HEK293 (cell line): ENCODE measurements at regions not wholly inside any gene's neighbourhood (a gene's known extent, or its start where the extent isn't known, plus 50 kb on each side); places are given as distances from the start of the nearest gene placed in this dataset.

Experiments
- CTCF ChIA-PET: fragments of 350-600 bp; formaldehyde crosslinking; extraction: SDS; loops from one replicate; lab custom pipeline; 2021; ENCODE audit warnings: antibody characterized with exemption; lab: Yijun Ruan, JAX
- POLR2A ChIA-PET: fragments of 300-600 bp; formaldehyde crosslinking; extraction: SDS; loops from one replicate; lab custom pipeline; 2020; ENCODE audit warnings: antibody characterized with exemption, inconsistent platforms; lab: Yijun Ruan, JAX
- H3K27ac ChIP-seq: fragments of 200-500 bp; sonication (Bioruptor generic); 2 replicates; pipeline ENCODE4 v1.5.1; 2014; ENCODE audit warnings: low read depth, low read length, control low read depth, inconsistent platforms; ENCODE audit errors: extremely low read depth
- H3K36me3 ChIP-seq, 2 experiments: fragments of 200-500 bp in 1 of 2; sonication (Bioruptor generic) in 1 of 2; 1 replicate in 1 of 2; 2 replicates in 1 of 2; pipeline ENCODE4 v1.5.1; 2014 to 2017; ENCODE audit warnings: inconsistent platforms in 2 of 2, low read length in 2 of 2; ENCODE audit not compliant: control insufficient read depth in 2 of 2, insufficient read depth in 1 of 2
- H3K4me1 ChIP-seq: fragments of 200-500 bp; sonication (Bioruptor generic); 2 replicates; pipeline ENCODE4 v1.5.1; 2014; ENCODE audit warnings: mild to moderate bottlenecking, low read length, inconsistent platforms; ENCODE audit not compliant: control insufficient read depth, insufficient read depth
- H3K4me3 ChIP-seq: 2 replicates; pipeline ENCODE4 v1.5.1; 2011; ENCODE audit warnings: low read depth, mild to moderate bottlenecking, control low read depth, low read length, moderate library complexity
- H3K9me3 ChIP-seq: fragments of 200-500 bp; sonication (Bioruptor generic); 2 replicates; pipeline ENCODE4 v1.5.1; 2014; ENCODE audit warnings: low read depth, low read length, inconsistent platforms; ENCODE audit not compliant: control insufficient read depth, insufficient read depth
- FEZF1 ChIP-seq: fragments of 450-650 bp; formaldehyde crosslinking; IDR thresholded peaks from 2 replicates; pipeline ENCODE4 v1.5.1; 2016; ENCODE audit warnings: missing biosample characterization, missing genetic modification characterization
- HOXC10 ChIP-seq: sonication (generic); formaldehyde crosslinking; IDR thresholded peaks from 2 replicates; pipeline ENCODE4 v1.8.1; 2023; ENCODE audit warnings: mild to moderate bottlenecking, missing genetic modification reagents
- INSM2 ChIP-seq: fragments of 450-650 bp; formaldehyde crosslinking; IDR thresholded peaks from 2 replicates; pipeline ENCODE4 v1.5.1; 2016; ENCODE audit warnings: missing biosample characterization, missing genetic modification characterization
- RBAK ChIP-seq: fragments of 450-650 bp; formaldehyde crosslinking; IDR thresholded peaks from 2 replicates; pipeline ENCODE4 v1.5.1; 2016; ENCODE audit warnings: missing biosample characterization, missing genetic modification characterization
- REPIN1 ChIP-seq: fragments of 450-650 bp; formaldehyde crosslinking; IDR thresholded peaks from 2 replicates; pipeline ENCODE4 v1.5.1; 2017; ENCODE audit warnings: missing biosample characterization, missing genetic modification characterization, low read depth
- SALL2 ChIP-seq: fragments of 450-650 bp; formaldehyde crosslinking; IDR thresholded peaks from 2 replicates; pipeline ENCODE4 v1.5.0; 2017; ENCODE audit warnings: missing biosample characterization, mild to moderate bottlenecking, missing genetic modification characterization, borderline replicate concordance
- SP2 ChIP-seq: fragments of 450-650 bp; formaldehyde crosslinking; IDR thresholded peaks from 2 replicates; pipeline ENCODE4 v1.5.1; 2016; ENCODE audit warnings: missing biosample characterization, missing genetic modification characterization
- SP7 ChIP-seq: fragments of 450-650 bp; formaldehyde crosslinking; IDR thresholded peaks from 2 replicates; pipeline ENCODE4 v1.5.1; 2016; ENCODE audit warnings: missing biosample characterization, missing genetic modification characterization
- ZFHX2 ChIP-seq: fragments of 450-650 bp; formaldehyde crosslinking; conservative IDR thresholded peaks from 2 replicates; pipeline ENCODE4 v1.5.1; 2016; ENCODE audit warnings: missing biosample characterization, missing genetic modification characterization
- ZNF138 ChIP-seq: fragments of 450-650 bp; formaldehyde crosslinking; IDR thresholded peaks from 2 replicates; pipeline ENCODE4 v1.5.1; 2016; ENCODE audit warnings: missing biosample characterization, missing genetic modification characterization, borderline replicate concordance
- ZNF350 ChIP-seq: fragments of 450-650 bp; formaldehyde crosslinking; IDR thresholded peaks from 2 replicates; pipeline ENCODE4 v1.5.0; 2017; ENCODE audit warnings: missing biosample characterization, mild to moderate bottlenecking, missing genetic modification characterization
- ZNF391 ChIP-seq: fragments of 450-650 bp; formaldehyde crosslinking; IDR thresholded peaks from 2 replicates; pipeline ENCODE4 v1.5.1; 2016; ENCODE audit warnings: low read depth, missing biosample characterization, missing genetic modification characterization, borderline replicate concordance
- ZNF426 ChIP-seq: fragments of 450-650 bp; formaldehyde crosslinking; IDR thresholded peaks from 2 replicates; pipeline ENCODE4 v1.5.1; 2017; ENCODE audit warnings: missing biosample characterization, missing genetic modification characterization, mild to moderate bottlenecking, inconsistent platforms, moderate library complexity
- ZNF664 ChIP-seq: fragments of 450-650 bp; formaldehyde crosslinking; IDR thresholded peaks from 2 replicates; pipeline ENCODE4 v1.5.1; 2016; ENCODE audit warnings: missing biosample characterization, missing genetic modification characterization
- ZNF837 ChIP-seq: fragments of 450-650 bp; formaldehyde crosslinking; IDR thresholded peaks from 2 replicates; pipeline ENCODE4 v1.5.1; 2016; ENCODE audit warnings: missing biosample characterization, missing genetic modification characterization
- ZSCAN16 ChIP-seq: fragments of 450-650 bp; formaldehyde crosslinking; IDR thresholded peaks from 2 replicates; pipeline ENCODE4 v1.5.1; 2016; ENCODE audit warnings: missing biosample characterization, missing genetic modification characterization
- ZSCAN18 ChIP-seq: fragments of 450-650 bp; formaldehyde crosslinking; IDR thresholded peaks from 2 replicates; pipeline ENCODE4 v1.5.1; 2016; ENCODE audit warnings: missing biosample characterization, missing genetic modification characterization
- TF ChIP-seq, protein P1 (sequence below): fragments of 450-650 bp; formaldehyde crosslinking; IDR thresholded peaks from 2 replicates; pipeline ENCODE4 v1.5.1; 2016; ENCODE audit warnings: missing biosample characterization, missing genetic modification characterization
- TF ChIP-seq, protein P2 (sequence below): fragments of 450-650 bp; formaldehyde crosslinking; IDR thresholded peaks from 2 replicates; pipeline ENCODE4 v1.5.1; 2016; ENCODE audit warnings: missing biosample characterization, missing genetic modification characterization
- TF ChIP-seq, protein P3 (sequence below): fragments of 450-650 bp; formaldehyde crosslinking; IDR thresholded peaks from 2 replicates; pipeline ENCODE4 v1.5.1; 2016; ENCODE audit warnings: missing biosample characterization, missing genetic modification characterization
- TF ChIP-seq, protein P4 (sequence below): fragments of 450-650 bp; formaldehyde crosslinking; IDR thresholded peaks from 2 replicates; pipeline ENCODE4 v1.5.1; 2016; ENCODE audit warnings: missing biosample characterization, missing genetic modification characterization

GRCh38 chr12:65605019-65605418 is 219.3 kb upstream of the HMGA2 start:
- no peak overlapping the region for H3K27ac ChIP-seq
- H3K4me3 ChIP-seq, result no peak overlapping the region
- TF ChIP-seq SP2 (tag by site-specific recombination) (no peak), ZNF837 (no peak), ZFHX2 (no peak), ZNF664 (tag by site-specific recombination) (no peak), ZSCAN16 (tag by site-specific recombination) (no peak), INSM2 (tag by site-specific recombination) (no peak), SP7 (tag by site-specific recombination) (no peak), RBAK (tag by site-specific recombination) (no peak), ZNF350 (no peak), ZSCAN18 (tag by site-specific recombination) (no peak)
- TF ChIP-seq, protein P1, sequence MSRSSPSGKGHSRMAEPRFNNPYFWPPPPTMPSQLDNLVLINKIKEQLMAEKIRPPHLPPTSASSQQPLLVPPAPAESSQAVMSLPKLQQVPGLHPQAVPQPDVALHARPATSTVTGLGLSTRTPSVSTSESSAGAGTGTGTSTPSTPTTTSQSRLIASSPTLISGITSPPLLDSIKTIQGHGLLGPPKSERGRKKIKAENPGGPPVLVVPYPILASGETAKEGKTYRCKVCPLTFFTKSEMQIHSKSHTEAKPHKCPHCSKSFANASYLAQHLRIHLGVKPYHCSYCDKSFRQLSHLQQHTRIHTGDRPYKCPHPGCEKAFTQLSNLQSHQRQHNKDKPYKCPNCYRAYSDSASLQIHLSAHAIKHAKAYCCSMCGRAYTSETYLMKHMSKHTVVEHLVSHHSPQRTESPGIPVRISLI, result no peak
- H3K9me3 ChIP-seq, result no peaks in the 10 kb centered on the region; the same call in 1 of the 2 replicates
- no peaks in the 10 kb centered on the region for H3K36me3 ChIP-seq
- H3K4me1 ChIP-seq, result peaks cover 20% of the 10 kb centered on the region
- ChIA-PET CTCF (interaction anchor here (0.6 to 0.9 kb wide), 2 partner anchors 10 to 144 kb away, joined by 3 to 4 read pairs; no protein-coding TSS in a partner anchor), POLR2A (no interaction called here)

DNA sequence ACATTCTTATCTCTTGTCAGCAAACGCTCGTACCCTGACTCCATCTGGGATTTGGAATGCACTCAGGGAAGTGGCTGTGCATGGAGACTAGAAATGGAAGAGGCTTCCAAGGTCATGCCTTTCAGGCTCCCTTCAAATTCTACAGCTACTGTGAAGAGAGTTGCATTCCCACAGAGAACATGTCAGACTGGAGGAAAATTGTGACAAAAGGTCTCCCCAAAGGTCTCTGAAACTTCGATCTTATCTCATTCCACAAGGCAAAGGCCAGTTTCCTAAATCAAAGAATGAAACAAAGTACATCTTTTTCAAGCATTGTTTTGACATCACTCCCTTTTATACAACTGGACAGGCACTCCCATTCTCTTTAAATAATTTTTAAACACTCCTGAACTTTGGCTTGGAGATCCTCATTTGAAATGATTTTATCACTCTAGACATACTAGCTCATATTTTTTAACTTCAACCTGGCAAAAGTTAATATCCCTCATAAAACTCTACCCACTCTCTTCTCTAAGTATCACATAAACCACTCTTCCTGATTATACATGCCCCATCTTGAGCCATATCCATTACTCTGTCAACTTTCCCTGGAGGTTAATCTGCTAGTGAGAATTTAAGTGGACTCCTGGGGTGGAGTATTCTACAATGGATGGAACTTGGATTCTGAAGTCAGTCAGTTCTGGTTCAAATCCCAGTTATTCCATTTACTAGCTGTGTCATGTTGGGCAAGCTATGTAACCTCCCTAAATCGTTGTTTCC is 218.1 kb upstream of the HMGA2 start:
- POLR2A ChIA-PET, result no interaction called here
- H3K4me3 ChIP-seq, result no peak overlapping the region
- no peaks in the 10 kb centered on the region for H3K36me3 ChIP-seq
- peaks cover 20% of the 10 kb centered on the region for H3K4me1 ChIP-seq
- CTCF ChIA-PET, result interaction anchor here (0.7 to 0.9 kb wide), 2 partner anchors 12 to 154 kb away, joined by 3 read pairs; no protein-coding TSS in a partner anchor
- H3K27ac ChIP-seq, result peak overlapping the region; percentile 67
- no peaks in the 10 kb centered on the region; the same call in 1 of the 2 replicates for H3K9me3 ChIP-seq
- TF ChIP-seq, protein P2, sequence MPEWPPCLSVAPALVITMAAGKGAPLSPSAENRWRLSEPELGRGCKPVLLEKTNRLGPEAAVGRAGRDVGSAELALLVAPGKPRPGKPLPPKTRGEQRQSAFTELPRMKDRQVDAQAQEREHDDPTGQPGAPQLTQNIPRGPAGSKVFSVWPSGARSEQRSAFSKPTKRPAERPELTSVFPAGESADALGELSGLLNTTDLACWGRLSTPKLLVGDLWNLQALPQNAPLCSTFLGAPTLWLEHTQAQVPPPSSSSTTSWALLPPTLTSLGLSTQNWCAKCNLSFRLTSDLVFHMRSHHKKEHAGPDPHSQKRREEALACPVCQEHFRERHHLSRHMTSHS (tag by site-specific recombination), result peak; percentile 57; the same call in 1 of the 2 replicates
- TF ChIP-seq SALL2 (tag by site-specific recombination) (no peak), FEZF1 (tag by site-specific recombination) (peak; percentile 98), ZNF391 (tag by site-specific recombination) (peak; percentile 96), REPIN1 (no peak), ZNF426 (no peak), HOXC10 (no peak), ZNF138 (tag by site-specific recombination) (no peak), SP2 (tag by site-specific recombination) (no peak)
- TF ChIP-seq, protein P3, sequence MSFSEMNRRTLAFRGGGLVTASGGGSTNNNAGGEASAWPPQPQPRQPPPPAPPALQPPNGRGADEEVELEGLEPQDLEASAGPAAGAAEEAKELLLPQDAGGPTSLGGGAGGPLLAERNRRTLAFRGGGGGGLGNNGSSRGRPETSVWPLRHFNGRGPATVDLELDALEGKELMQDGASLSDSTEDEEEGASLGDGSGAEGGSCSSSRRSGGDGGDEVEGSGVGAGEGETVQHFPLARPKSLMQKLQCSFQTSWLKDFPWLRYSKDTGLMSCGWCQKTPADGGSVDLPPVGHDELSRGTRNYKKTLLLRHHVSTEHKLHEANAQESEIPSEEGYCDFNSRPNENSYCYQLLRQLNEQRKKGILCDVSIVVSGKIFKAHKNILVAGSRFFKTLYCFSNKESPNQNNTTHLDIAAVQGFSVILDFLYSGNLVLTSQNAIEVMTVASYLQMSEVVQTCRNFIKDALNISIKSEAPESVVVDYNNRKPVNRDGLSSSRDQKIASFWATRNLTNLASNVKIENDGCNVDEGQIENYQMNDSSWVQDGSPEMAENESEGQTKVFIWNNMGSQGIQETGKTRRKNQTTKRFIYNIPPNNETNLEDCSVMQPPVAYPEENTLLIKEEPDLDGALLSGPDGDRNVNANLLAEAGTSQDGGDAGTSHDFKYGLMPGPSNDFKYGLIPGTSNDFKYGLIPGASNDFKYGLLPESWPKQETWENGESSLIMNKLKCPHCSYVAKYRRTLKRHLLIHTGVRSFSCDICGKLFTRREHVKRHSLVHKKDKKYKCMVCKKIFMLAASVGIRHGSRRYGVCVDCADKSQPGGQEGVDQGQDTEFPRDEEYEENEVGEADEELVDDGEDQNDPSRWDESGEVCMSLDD (tag by site-specific recombination), result no peak
- TF ChIP-seq, protein P4, sequence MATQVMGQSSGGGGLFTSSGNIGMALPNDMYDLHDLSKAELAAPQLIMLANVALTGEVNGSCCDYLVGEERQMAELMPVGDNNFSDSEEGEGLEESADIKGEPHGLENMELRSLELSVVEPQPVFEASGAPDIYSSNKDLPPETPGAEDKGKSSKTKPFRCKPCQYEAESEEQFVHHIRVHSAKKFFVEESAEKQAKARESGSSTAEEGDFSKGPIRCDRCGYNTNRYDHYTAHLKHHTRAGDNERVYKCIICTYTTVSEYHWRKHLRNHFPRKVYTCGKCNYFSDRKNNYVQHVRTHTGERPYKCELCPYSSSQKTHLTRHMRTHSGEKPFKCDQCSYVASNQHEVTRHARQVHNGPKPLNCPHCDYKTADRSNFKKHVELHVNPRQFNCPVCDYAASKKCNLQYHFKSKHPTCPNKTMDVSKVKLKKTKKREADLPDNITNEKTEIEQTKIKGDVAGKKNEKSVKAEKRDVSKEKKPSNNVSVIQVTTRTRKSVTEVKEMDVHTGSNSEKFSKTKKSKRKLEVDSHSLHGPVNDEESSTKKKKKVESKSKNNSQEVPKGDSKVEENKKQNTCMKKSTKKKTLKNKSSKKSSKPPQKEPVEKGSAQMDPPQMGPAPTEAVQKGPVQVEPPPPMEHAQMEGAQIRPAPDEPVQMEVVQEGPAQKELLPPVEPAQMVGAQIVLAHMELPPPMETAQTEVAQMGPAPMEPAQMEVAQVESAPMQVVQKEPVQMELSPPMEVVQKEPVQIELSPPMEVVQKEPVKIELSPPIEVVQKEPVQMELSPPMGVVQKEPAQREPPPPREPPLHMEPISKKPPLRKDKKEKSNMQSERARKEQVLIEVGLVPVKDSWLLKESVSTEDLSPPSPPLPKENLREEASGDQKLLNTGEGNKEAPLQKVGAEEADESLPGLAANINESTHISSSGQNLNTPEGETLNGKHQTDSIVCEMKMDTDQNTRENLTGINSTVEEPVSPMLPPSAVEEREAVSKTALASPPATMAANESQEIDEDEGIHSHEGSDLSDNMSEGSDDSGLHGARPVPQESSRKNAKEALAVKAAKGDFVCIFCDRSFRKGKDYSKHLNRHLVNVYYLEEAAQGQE (tag by site-specific recombination), result peak; percentile 23; the same call in 1 of the 2 replicates
